HEK293 (cell line): ENCODE measurements at regions not wholly inside any gene's neighbourhood (a gene's known extent, or its start where the extent isn't known, plus 50 kb on each side); places are given as distances from the start of the nearest gene placed in this dataset.
A peak's percentile ranks its signal among the peaks of the same experiment; 100 is the strongest.

ENCODE experiments used
- ELK4 ChIP-seq: IDR thresholded peaks from 2 replicates; pipeline ENCODE4 v1.6.1; 2011; ENCODE audit warnings: mild to moderate bottlenecking, low read depth, low read length, borderline replicate concordance
- INSM2 ChIP-seq: fragments of 450-650 bp; formaldehyde crosslinking; IDR thresholded peaks from 2 replicates; pipeline ENCODE4 v1.5.1; 2016; ENCODE audit warnings: missing biosample characterization, missing genetic modification characterization
- KLF1 ChIP-seq: fragments of 450-650 bp; formaldehyde crosslinking; IDR thresholded peaks from 2 replicates; pipeline ENCODE4 v1.5.1; 2016; ENCODE audit warnings: missing biosample characterization, missing genetic modification characterization
- KLF9 ChIP-seq: fragments of 450-650 bp; formaldehyde crosslinking; IDR thresholded peaks from 2 replicates; pipeline ENCODE4 v1.5.1; 2016; ENCODE audit warnings: missing biosample characterization, missing genetic modification characterization, low read depth
- PBX3 ChIP-seq: sonication (generic); formaldehyde crosslinking; IDR thresholded peaks from 2 replicates; pipeline ENCODE4 v1.8.1; 2022; ENCODE audit warnings: mild to moderate bottlenecking, moderate library complexity, missing genetic modification reagents
- PRDM6 ChIP-seq: fragments of 450-650 bp; formaldehyde crosslinking; IDR thresholded peaks from 2 replicates; pipeline ENCODE4 v1.5.1; 2017; ENCODE audit warnings: missing biosample characterization, missing genetic modification characterization
- REST ChIP-seq: fragments of 450-650 bp; formaldehyde crosslinking; IDR thresholded peaks from 2 replicates; pipeline ENCODE4 v1.5.1; 2016; ENCODE audit warnings: missing biosample characterization, missing genetic modification characterization
- TRIM28 ChIP-seq: IDR thresholded peaks from 2 replicates; pipeline ENCODE4 v1.6.1; 2011; ENCODE audit warnings: low read length, control low read depth, borderline replicate concordance
- ZBTB44 ChIP-seq: fragments of 450-650 bp; IDR thresholded peaks from 2 replicates; pipeline ENCODE4 v1.5.1; 2018; ENCODE audit warnings: missing biosample characterization, mild to moderate bottlenecking, missing genetic modification characterization
- ZNF148 ChIP-seq: fragments of 450-650 bp; formaldehyde crosslinking; IDR thresholded peaks from 2 replicates; pipeline ENCODE4 v1.5.0; 2017; ENCODE audit warnings: missing biosample characterization, missing genetic modification characterization, borderline replicate concordance
- ZNF211 ChIP-seq: fragments of 450-650 bp; formaldehyde crosslinking; IDR thresholded peaks from 2 replicates; pipeline ENCODE4 v1.5.1; 2016; ENCODE audit warnings: low read depth, missing biosample characterization, missing genetic modification characterization
- ZNF223 ChIP-seq: fragments of 450-650 bp; formaldehyde crosslinking; IDR thresholded peaks from 2 replicates; pipeline ENCODE4 v1.5.1; 2016; ENCODE audit warnings: missing biosample characterization, missing genetic modification characterization
- ZNF23 ChIP-seq: fragments of 450-650 bp; formaldehyde crosslinking; IDR thresholded peaks from 2 replicates; pipeline ENCODE4 v1.5.1; 2016; ENCODE audit warnings: missing biosample characterization, missing genetic modification characterization, borderline replicate concordance
- ZNF274 ChIP-seq, 2 experiments: fragments of 200-500 bp in 1 of 2; fragments of 450-650 bp in 1 of 2; sonication (Bioruptor generic) in 1 of 2; formaldehyde crosslinking in 1 of 2; IDR thresholded peaks; 2 replicates each; pipeline versions ENCODE4 v1.5.1 to v1.6.1; 2014 to 2016; ENCODE audit warnings: borderline replicate concordance in 1 of 2, inconsistent platforms in 1 of 2, low read length in 1 of 2, missing biosample characterization in 1 of 2, missing genetic modification characterization in 1 of 2
- ZNF302 ChIP-seq: fragments of 450-650 bp; formaldehyde crosslinking; IDR thresholded peaks from 2 replicates; pipeline ENCODE4 v1.5.1; 2016; ENCODE audit warnings: missing biosample characterization, missing genetic modification characterization, low read depth
- ZNF354C ChIP-seq: fragments of 450-650 bp; formaldehyde crosslinking; IDR thresholded peaks from 2 replicates; pipeline ENCODE4 v1.5.1; 2016; ENCODE audit warnings: missing biosample characterization, missing genetic modification characterization, low read depth, borderline replicate concordance
- ZNF645 ChIP-seq: fragments of 450-650 bp; formaldehyde crosslinking; IDR thresholded peaks from 2 replicates; pipeline ENCODE4; 2016; ENCODE audit warnings: missing biosample characterization, missing genetic modification characterization
- ZNF654 ChIP-seq: fragments of 450-650 bp; formaldehyde crosslinking; IDR thresholded peaks from 2 replicates; pipeline ENCODE4 v1.5.1; 2016; ENCODE audit warnings: low read depth, missing biosample characterization, missing genetic modification characterization
- ZNF692 ChIP-seq: fragments of 450-650 bp; formaldehyde crosslinking; IDR thresholded peaks from 2 replicates; pipeline ENCODE4 v1.5.1; 2016; ENCODE audit warnings: missing biosample characterization, missing genetic modification characterization
- ZNF701 ChIP-seq: fragments of 450-650 bp; formaldehyde crosslinking; IDR thresholded peaks from 2 replicates; pipeline ENCODE4 v1.5.1; 2016; ENCODE audit warnings: missing biosample characterization, missing genetic modification characterization
- ZSCAN23 ChIP-seq: fragments of 450-650 bp; formaldehyde crosslinking; IDR thresholded peaks from 2 replicates; pipeline ENCODE4 v1.5.1; 2016; ENCODE audit warnings: missing biosample characterization, missing genetic modification characterization

- TF ChIP-seq ZBTB44 (tag by site-specific recombination) (peak; percentile 56; the same call in 1 of the 2 replicates), ZSCAN23 (tag by site-specific recombination) (no peak), KLF9 (tag by site-specific recombination) (0 out of 2 replicates have a peak, but pooled peaks have one; percentile 20), PBX3 (no peak), ZNF692 (tag by site-specific recombination) (no peak), REST (no peak), PRDM6 (tag by site-specific recombination) (peak; percentile 97), ZNF148 (no peak), ELK4 (no peak), KLF1 (tag by site-specific recombination) (no peak), INSM2 (tag by site-specific recombination) (peak; percentile 64; the same call in 1 of the 2 replicates), ZNF701 (tag by site-specific recombination) (no peak), ZNF302 (tag by site-specific recombination) (no peak), ZNF23 (tag by site-specific recombination) (no peak), ZNF211 (no peak), TRIM28 (peak; percentile 76), ZNF354C (tag by site-specific recombination) (no peak), ZNF274 (IDR thresholded peaks at IDR 0.05; ENCODE audit: low read length) (no peak), ZNF274 (tag by site-specific recombination; IDR thresholded peaks at IDR 0.05; ENCODE audit: borderline replicate concordance) (no peak), ZNF223 (tag by site-specific recombination) (no peak), ZNF654 (tag by site-specific recombination) (no peak), ZNF645 (tag by site-specific recombination) (no peak)
Measured at GRCh38 chr17:71180801-71181385, 939.9 kb upstream of the SOX9 start (continued).
